ENCODE measurements at regions not wholly inside any gene's neighbourhood (a gene's known extent, or its start where the extent isn't known, plus 50 kb on each side); places are given as distances from the start of the nearest gene placed in this dataset.
"Not testable (repeated sequence)": the region's sequence is repeated elsewhere in the genome, so short reads cannot be mapped to it uniquely, and the experiment has no call there.

GRCh38 chr7:39786440-39786839 lies 163.1 kb downstream of the RALA start:
- not testable (repeated sequence) for H3K79me2 ChIP-seq (ENCODE audit: low read length); H3K27me3 ChIP-seq (ENCODE audit: low read depth, low read length); H3K4me1 ChIP-seq (ENCODE audit: low read length); H3K4me3 ChIP-seq (ENCODE audit: low read length); H3K9ac ChIP-seq (ENCODE audit: low read length); H3K36me3 ChIP-seq (replicated peaks; ENCODE audit: low read depth, low read length); H3K27ac ChIP-seq (ENCODE audit: low read length); H3K4me2 ChIP-seq (ENCODE audit: low read length); H4K20me1 ChIP-seq (ENCODE audit: insufficient read depth, low read length); H3K9me3 ChIP-seq (ENCODE audit: insufficient read depth, low read length); H2AFZ ChIP-seq (ENCODE audit: low read depth, low read length)

GRCh38 chr7:39791035-39791434 lies 159.0 kb upstream of the CDK13 start:
- not testable (repeated sequence) for H3K36me3 ChIP-seq (replicated peaks; ENCODE audit: low read depth, low read length); H3K4me2 ChIP-seq (ENCODE audit: low read length); H3K9ac ChIP-seq (ENCODE audit: low read length); H3K4me1 ChIP-seq (ENCODE audit: low read length); H3K27me3 ChIP-seq (ENCODE audit: low read depth, low read length); H3K9me3 ChIP-seq (ENCODE audit: insufficient read depth, low read length); H3K27ac ChIP-seq (ENCODE audit: low read length); H3K4me3 ChIP-seq (ENCODE audit: low read length); H3K79me2 ChIP-seq (ENCODE audit: low read length); H2AFZ ChIP-seq (ENCODE audit: low read depth, low read length); H4K20me1 ChIP-seq (ENCODE audit: insufficient read depth, low read length)

DNA sequence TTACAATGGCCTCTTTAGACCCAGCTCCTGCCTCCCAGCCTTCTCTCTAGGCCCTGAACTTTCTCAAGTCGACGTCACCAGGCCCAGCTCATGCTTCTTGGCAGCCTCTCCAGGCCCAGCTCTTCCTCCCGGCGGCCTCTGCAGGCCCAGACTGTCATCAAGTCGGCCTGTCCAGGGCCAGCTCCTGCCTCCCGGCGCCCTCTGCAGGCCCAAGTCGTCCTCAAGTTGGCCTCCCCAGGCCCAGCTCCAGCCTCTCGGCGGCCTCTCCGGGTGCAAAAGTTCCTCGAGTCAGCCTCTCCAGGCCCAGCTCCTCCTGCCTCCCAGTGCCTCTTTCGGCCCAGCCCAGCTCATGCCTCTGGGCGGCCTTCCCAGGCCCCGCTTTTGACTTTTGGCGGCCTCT lies 158.1 kb upstream of the CDK13 start:
- not testable (repeated sequence) for H3K9me3 ChIP-seq (ENCODE audit: insufficient read depth, low read length); H4K20me1 ChIP-seq (ENCODE audit: insufficient read depth, low read length); H3K4me3 ChIP-seq (ENCODE audit: low read length); H3K79me2 ChIP-seq (ENCODE audit: low read length); H3K9ac ChIP-seq (ENCODE audit: low read length); H2AFZ ChIP-seq (ENCODE audit: low read depth, low read length); H3K36me3 ChIP-seq (replicated peaks; ENCODE audit: low read depth, low read length); H3K4me1 ChIP-seq (ENCODE audit: low read length); H3K27ac ChIP-seq (ENCODE audit: low read length); H3K27me3 ChIP-seq (ENCODE audit: low read depth, low read length); H3K4me2 ChIP-seq (ENCODE audit: low read length)

- not testable (repeated sequence) for H4K20me1 ChIP-seq (ENCODE audit: insufficient read depth, low read length); H3K9me3 ChIP-seq (ENCODE audit: insufficient read depth, low read length); H3K79me2 ChIP-seq (ENCODE audit: low read length); H3K27ac ChIP-seq (ENCODE audit: low read length); H2AFZ ChIP-seq (ENCODE audit: low read depth, low read length); H3K36me3 ChIP-seq (replicated peaks; ENCODE audit: low read depth, low read length); H3K4me1 ChIP-seq (ENCODE audit: low read length); H3K27me3 ChIP-seq (ENCODE audit: low read depth, low read length); H3K4me3 ChIP-seq (ENCODE audit: low read length); H3K9ac ChIP-seq (ENCODE audit: low read length); H3K4me2 ChIP-seq (ENCODE audit: low read length)
Measured at GRCh38 chr7:39793026-39793425, 157.0 kb upstream of the CDK13 start.

DNA sequence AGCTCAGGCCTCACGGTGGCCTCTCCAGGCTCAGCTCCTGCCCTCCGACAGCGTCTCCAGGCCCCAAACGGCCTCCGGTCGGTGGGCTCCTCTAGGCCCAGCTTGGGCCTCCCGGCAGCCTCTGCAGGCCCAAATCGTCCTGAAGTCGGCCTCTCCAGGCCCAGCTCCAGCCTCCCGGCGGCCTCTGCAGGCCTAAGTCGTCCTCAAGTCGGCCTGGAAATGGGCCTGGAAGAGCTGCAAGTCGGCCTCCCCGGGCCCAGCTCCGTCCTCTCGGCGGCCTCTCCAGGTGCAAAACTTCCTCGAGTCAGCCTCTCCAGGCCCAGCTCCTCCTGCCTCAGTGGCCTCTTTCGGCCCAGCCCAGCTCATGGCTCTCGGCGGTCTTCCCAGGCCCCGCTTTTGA lies 156.2 kb upstream of the CDK13 start:
- not testable (repeated sequence) for H3K4me2 ChIP-seq (ENCODE audit: low read length); H3K4me3 ChIP-seq (ENCODE audit: low read length); H3K79me2 ChIP-seq (ENCODE audit: low read length); H3K9ac ChIP-seq (ENCODE audit: low read length); H2AFZ ChIP-seq (ENCODE audit: low read depth, low read length); H3K9me3 ChIP-seq (ENCODE audit: insufficient read depth, low read length); H4K20me1 ChIP-seq (ENCODE audit: insufficient read depth, low read length); H3K27me3 ChIP-seq (ENCODE audit: low read depth, low read length); H3K4me1 ChIP-seq (ENCODE audit: low read length); H3K27ac ChIP-seq (ENCODE audit: low read length); H3K36me3 ChIP-seq (replicated peaks; ENCODE audit: low read depth, low read length)

DNA sequence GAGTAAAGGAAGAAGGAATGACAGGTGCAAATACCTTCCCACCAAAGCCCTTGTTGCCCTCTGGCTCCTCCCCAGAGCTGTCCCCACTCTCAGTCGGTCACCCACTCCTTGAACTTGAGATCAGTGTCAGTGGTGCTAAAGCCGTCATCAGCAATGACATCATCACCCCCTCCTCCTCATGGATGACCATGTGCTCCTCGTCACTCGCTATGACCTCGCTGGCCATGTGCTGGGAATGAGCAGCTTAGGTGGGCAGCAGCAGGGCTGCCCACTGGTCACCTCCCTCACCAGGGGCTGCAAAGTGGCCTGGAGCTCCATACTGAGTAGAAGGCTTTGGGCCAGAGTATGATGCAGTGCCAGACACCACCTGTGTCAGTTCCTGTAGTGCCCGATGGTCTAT lies 153.1 kb upstream of the CDK13 start:
- not testable (repeated sequence) for H3K9me3 ChIP-seq (ENCODE audit: insufficient read depth, low read length); H2AFZ ChIP-seq (ENCODE audit: low read depth, low read length); H4K20me1 ChIP-seq (ENCODE audit: insufficient read depth, low read length); H3K9ac ChIP-seq (ENCODE audit: low read length); H3K4me2 ChIP-seq (ENCODE audit: low read length); H3K4me3 ChIP-seq (ENCODE audit: low read length); H3K27me3 ChIP-seq (ENCODE audit: low read depth, low read length); H3K4me1 ChIP-seq (ENCODE audit: low read length); H3K36me3 ChIP-seq (replicated peaks; ENCODE audit: low read depth, low read length); H3K79me2 ChIP-seq (ENCODE audit: low read length); H3K27ac ChIP-seq (ENCODE audit: low read length)

- not testable (repeated sequence) for H3K4me2 ChIP-seq (ENCODE audit: low read length); H3K9me3 ChIP-seq (ENCODE audit: insufficient read depth, low read length); H2AFZ ChIP-seq (ENCODE audit: low read depth, low read length); H3K4me1 ChIP-seq (ENCODE audit: low read length); H3K27ac ChIP-seq (ENCODE audit: low read length); H4K20me1 ChIP-seq (ENCODE audit: insufficient read depth, low read length); H3K4me3 ChIP-seq (ENCODE audit: low read length); H3K27me3 ChIP-seq (ENCODE audit: low read depth, low read length); H3K36me3 ChIP-seq (replicated peaks; ENCODE audit: low read depth, low read length); H3K79me2 ChIP-seq (ENCODE audit: low read length); H3K9ac ChIP-seq (ENCODE audit: low read length)
Measured at GRCh38 chr7:39798077-39798476, 152.0 kb upstream of the CDK13 start.

Measured in OCI-LY3 (cell line).